GM23338 (cell line): ENCODE measurements at regions not wholly inside any gene's neighbourhood (a gene's known extent, or its start where the extent isn't known, plus 50 kb on each side); places are given as distances from the start of the nearest gene placed in this dataset.

Source experiments
- ATAC-seq: fragments of 200-7000 bp; cut with Tn5 transposase; 3 replicates; pipeline ENCODE4 v1.9.1; 2020
- DNase-seq: peaks from one replicate; pipeline ENCODE4 v3.0.0-alpha.2; 2015; ENCODE audit warnings: low spot score
- H2AFZ ChIP-seq: fragments of 200-600 bp; sonication (generic); 2 replicates; pipeline ENCODE4 v1.8.0; 2016; ENCODE audit warnings: antibody characterized with exemption, mild to moderate bottlenecking, moderate library complexity
- H3F3A ChIP-seq: fragments of 200-600 bp; sonication (generic); replicated peaks from 2 replicates; pipeline ENCODE4 v1.8.0; 2017; ENCODE audit warnings: antibody characterized with exemption, mixed run types, low read depth
- H3K27ac ChIP-seq: fragments of 200-600 bp; sonication (generic); 2 replicates; pipeline ENCODE4 v1.6.1; 2016; ENCODE audit warnings: low read depth
- H3K27me3 ChIP-seq: fragments of 200-600 bp; sonication (generic); 2 replicates; pipeline ENCODE4 v1.8.0; 2016; ENCODE audit warnings: mild to moderate bottlenecking, mixed run types, moderate library complexity; ENCODE audit not compliant: insufficient read depth
- H3K36me3 ChIP-seq: fragments of 200-600 bp; sonication (generic); 2 replicates; pipeline ENCODE4 v1.8.0; 2016; ENCODE audit warnings: mild to moderate bottlenecking; ENCODE audit not compliant: insufficient read depth
- H3K4me1 ChIP-seq: fragments of 200-600 bp; sonication (generic); 2 replicates; pipeline ENCODE4 v1.8.0; 2016; ENCODE audit warnings: mild to moderate bottlenecking, moderate library complexity; ENCODE audit not compliant: insufficient read depth
- H3K4me2 ChIP-seq: fragments of 200-600 bp; sonication (generic); 2 replicates; pipeline ENCODE4 v1.7.1; 2017; ENCODE audit warnings: mixed run types
- H3K4me3 ChIP-seq: fragments of 200-600 bp; sonication (generic); 2 replicates; pipeline ENCODE4 v1.6.1; 2016; ENCODE audit warnings: mixed run types
- H3K79me2 ChIP-seq: fragments of 200-600 bp; sonication (generic); replicated peaks from 2 replicates; pipeline ENCODE4 v1.8.0; 2017; ENCODE audit warnings: mild to moderate bottlenecking; ENCODE audit not compliant: insufficient read depth
- H3K9me2 ChIP-seq: fragments of 200-600 bp; sonication (generic); 2 replicates; pipeline ENCODE4 v1.8.0; 2017; ENCODE audit not compliant: insufficient read depth
- H4K20me1 ChIP-seq: fragments of 200-600 bp; sonication (generic); replicated peaks from 2 replicates; pipeline ENCODE4 v1.8.0; 2017; ENCODE audit warnings: mild to moderate bottlenecking; ENCODE audit not compliant: insufficient read depth
- H3K27ac Mint-ChIP-seq: 2 replicates; pipeline ENCODE4 v1.8.0; 2020; ENCODE audit warnings: inconsistent platforms, mild to moderate bottlenecking, moderate library complexity, mixed read lengths
- H3K27me3 Mint-ChIP-seq: 3 replicates; pipeline ENCODE4 v1.8.0; 2022; ENCODE audit warnings: low read depth, mild to moderate bottlenecking, moderate library complexity, mixed read lengths, inconsistent platforms; ENCODE audit not compliant: insufficient read depth, poor library complexity
- H3K36me3 Mint-ChIP-seq: 3 replicates; pipeline ENCODE4 v1.8.0; 2021; ENCODE audit warnings: low read depth, mild to moderate bottlenecking, inconsistent platforms, moderate library complexity, mixed read lengths
- H3K4me1 Mint-ChIP-seq: 3 replicates; pipeline ENCODE4 v1.8.0; 2020; ENCODE audit warnings: mild to moderate bottlenecking, inconsistent platforms, mixed read lengths
- H3K4me3 Mint-ChIP-seq: 3 replicates; pipeline ENCODE4 v1.8.0; 2021; ENCODE audit warnings: moderate library complexity, mild to moderate bottlenecking, inconsistent platforms, mixed read lengths
- H3K9me3 Mint-ChIP-seq: 3 replicates; pipeline ENCODE4 v1.8.0; 2020; ENCODE audit warnings: moderate library complexity, mild to moderate bottlenecking, inconsistent platforms, mixed read lengths
- CREB1 ChIP-seq: fragments of 250-450 bp; sonication (Bioruptor Pico); IDR thresholded peaks from 2 replicates; pipeline ENCODE4 v1.5.0; 2020; ENCODE audit warnings: low read depth, mild to moderate bottlenecking, moderate library complexity
- EZH2 ChIP-seq: fragments of 200-600 bp; sonication (generic); IDR thresholded peaks from one replicate; pipeline ENCODE4 v1.8.0; 2017; ENCODE audit warnings: antibody characterized with exemption, mild to moderate bottlenecking, low read depth; ENCODE audit not compliant: unreplicated experiment
- EZH2phosphoT487 ChIP-seq: fragments of 200-600 bp; sonication (generic); IDR thresholded peaks from one replicate; pipeline ENCODE4 v1.8.1; 2018; ENCODE audit warnings: antibody characterized with exemption; ENCODE audit not compliant: unreplicated experiment
- JUNB ChIP-seq: IDR thresholded peaks from one replicate; pipeline ENCODE4 v1.6.1; 2016; ENCODE audit warnings: antibody characterized with exemption; ENCODE audit not compliant: unreplicated experiment
- NANOG ChIP-seq: IDR thresholded peaks from 2 replicates; pipeline ENCODE4 v1.6.1; 2016; ENCODE audit warnings: antibody characterized with exemption, borderline replicate concordance
- POLR2AphosphoS5 ChIP-seq: IDR thresholded peaks from 2 replicates; pipeline ENCODE4 v1.6.1; 2016; ENCODE audit warnings: antibody characterized with exemption, low read depth
- STAT1 ChIP-seq: IDR thresholded peaks from one replicate; pipeline ENCODE4 v1.6.1; 2016; ENCODE audit warnings: antibody characterized with exemption; ENCODE audit not compliant: unreplicated experiment
- ZNF114 ChIP-seq: fragments of 250-450 bp; sonication (Bioruptor Pico); IDR thresholded peaks from 2 replicates; pipeline ENCODE4 v1.5.0; 2020; ENCODE audit warnings: mild to moderate bottlenecking, moderate library complexity
- ZNF331 ChIP-seq: fragments of 250-450 bp; sonication (Bioruptor Pico); IDR thresholded peaks from 2 replicates; pipeline ENCODE4 v1.5.0; 2020; ENCODE audit warnings: low read depth, mild to moderate bottlenecking, moderate library complexity
- TF ChIP-seq, protein P1 (sequence below): IDR thresholded peaks from one replicate; pipeline ENCODE4 v1.6.1; 2018; ENCODE audit warnings: antibody characterized with exemption; ENCODE audit not compliant: unreplicated experiment
- TF ChIP-seq, protein P2 (sequence below), 2 experiments: fragments of 200-600 bp in 1 of 2; sonication (generic) in 1 of 2; conservative IDR thresholded peaks; 2 replicates each; pipeline versions ENCODE4 v1.5.1 to v1.6.1; 2016 to 2017; ENCODE audit warnings: antibody characterized with exemption in 2 of 2, low read depth in 2 of 2, mild to moderate bottlenecking in 2 of 2, moderate library complexity in 1 of 2
- TF ChIP-seq, protein P3 (sequence below): IDR thresholded peaks from 2 replicates; pipeline ENCODE4 v1.6.1; 2016; ENCODE audit warnings: antibody characterized with exemption
- TF ChIP-seq, protein P4 (sequence below): fragments of 250-450 bp; sonication (Bioruptor Pico); IDR thresholded peaks from 2 replicates; pipeline ENCODE4 v1.5.0; 2020; ENCODE audit warnings: mild to moderate bottlenecking, moderate library complexity

DNA sequence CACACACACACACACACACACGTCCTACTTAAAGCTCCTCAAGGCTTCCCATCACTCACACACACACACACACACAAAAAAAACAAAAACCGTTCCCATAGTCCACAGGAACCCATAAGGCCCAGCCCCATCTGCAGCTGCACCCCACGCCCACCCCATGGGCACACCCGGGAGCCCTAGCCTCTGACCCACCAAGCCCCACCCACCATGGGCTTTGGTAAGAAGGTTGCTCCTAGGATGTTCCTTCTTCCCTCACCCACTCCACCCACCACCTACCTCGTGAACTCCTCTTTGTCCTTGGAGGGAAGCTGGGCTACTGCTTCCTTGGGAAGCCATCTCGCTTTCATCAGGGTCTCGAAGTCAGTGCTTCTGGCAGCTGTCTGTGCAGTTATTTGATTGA, 115.1 kb downstream of the TPRA1 start:
- Histone ChIP-seq H3F3A (no peaks in the 10 kb centered on the region), H3K27ac (no peak overlapping the region), H2AFZ (no peak overlapping the region), H3K4me1 (0 out of 2 replicates have a peak, but pooled peaks cover 6% of the 10 kb centered on the region), H3K27me3 (no peaks in the 10 kb centered on the region), H3K36me3 (no peaks in the 10 kb centered on the region), H3K9me2 (no peaks in the 10 kb centered on the region), H4K20me1 (no peaks in the 10 kb centered on the region), H3K4me2 (no peak overlapping the region), H3K4me3 (no peak overlapping the region), H3K79me2 (no peaks in the 10 kb centered on the region)
- no peak overlapping the region for H3K4me3 Mint-ChIP-seq
- H3K9me3 Mint-ChIP-seq: no peaks in the 10 kb centered on the region
- TF ChIP-seq EZH2phosphoT487 (no peak), STAT1 (no peak), JUNB (no peak), ZNF114 (CRISPR knock-in tag) (no peak), ZNF331 (no peak), CREB1 (no peak), NANOG (no peak), EZH2 (no peak), POLR2AphosphoS5 (no peak)
- TF ChIP-seq, protein P1, sequence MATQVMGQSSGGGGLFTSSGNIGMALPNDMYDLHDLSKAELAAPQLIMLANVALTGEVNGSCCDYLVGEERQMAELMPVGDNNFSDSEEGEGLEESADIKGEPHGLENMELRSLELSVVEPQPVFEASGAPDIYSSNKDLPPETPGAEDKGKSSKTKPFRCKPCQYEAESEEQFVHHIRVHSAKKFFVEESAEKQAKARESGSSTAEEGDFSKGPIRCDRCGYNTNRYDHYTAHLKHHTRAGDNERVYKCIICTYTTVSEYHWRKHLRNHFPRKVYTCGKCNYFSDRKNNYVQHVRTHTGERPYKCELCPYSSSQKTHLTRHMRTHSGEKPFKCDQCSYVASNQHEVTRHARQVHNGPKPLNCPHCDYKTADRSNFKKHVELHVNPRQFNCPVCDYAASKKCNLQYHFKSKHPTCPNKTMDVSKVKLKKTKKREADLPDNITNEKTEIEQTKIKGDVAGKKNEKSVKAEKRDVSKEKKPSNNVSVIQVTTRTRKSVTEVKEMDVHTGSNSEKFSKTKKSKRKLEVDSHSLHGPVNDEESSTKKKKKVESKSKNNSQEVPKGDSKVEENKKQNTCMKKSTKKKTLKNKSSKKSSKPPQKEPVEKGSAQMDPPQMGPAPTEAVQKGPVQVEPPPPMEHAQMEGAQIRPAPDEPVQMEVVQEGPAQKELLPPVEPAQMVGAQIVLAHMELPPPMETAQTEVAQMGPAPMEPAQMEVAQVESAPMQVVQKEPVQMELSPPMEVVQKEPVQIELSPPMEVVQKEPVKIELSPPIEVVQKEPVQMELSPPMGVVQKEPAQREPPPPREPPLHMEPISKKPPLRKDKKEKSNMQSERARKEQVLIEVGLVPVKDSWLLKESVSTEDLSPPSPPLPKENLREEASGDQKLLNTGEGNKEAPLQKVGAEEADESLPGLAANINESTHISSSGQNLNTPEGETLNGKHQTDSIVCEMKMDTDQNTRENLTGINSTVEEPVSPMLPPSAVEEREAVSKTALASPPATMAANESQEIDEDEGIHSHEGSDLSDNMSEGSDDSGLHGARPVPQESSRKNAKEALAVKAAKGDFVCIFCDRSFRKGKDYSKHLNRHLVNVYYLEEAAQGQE: no peak
- TF ChIP-seq, protein P2, sequence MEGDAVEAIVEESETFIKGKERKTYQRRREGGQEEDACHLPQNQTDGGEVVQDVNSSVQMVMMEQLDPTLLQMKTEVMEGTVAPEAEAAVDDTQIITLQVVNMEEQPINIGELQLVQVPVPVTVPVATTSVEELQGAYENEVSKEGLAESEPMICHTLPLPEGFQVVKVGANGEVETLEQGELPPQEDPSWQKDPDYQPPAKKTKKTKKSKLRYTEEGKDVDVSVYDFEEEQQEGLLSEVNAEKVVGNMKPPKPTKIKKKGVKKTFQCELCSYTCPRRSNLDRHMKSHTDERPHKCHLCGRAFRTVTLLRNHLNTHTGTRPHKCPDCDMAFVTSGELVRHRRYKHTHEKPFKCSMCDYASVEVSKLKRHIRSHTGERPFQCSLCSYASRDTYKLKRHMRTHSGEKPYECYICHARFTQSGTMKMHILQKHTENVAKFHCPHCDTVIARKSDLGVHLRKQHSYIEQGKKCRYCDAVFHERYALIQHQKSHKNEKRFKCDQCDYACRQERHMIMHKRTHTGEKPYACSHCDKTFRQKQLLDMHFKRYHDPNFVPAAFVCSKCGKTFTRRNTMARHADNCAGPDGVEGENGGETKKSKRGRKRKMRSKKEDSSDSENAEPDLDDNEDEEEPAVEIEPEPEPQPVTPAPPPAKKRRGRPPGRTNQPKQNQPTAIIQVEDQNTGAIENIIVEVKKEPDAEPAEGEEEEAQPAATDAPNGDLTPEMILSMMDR (conservative IDR thresholded peaks at IDR 0.05; ENCODE audit: low read depth in 2 of 2): no peak
- TF ChIP-seq, protein P3, sequence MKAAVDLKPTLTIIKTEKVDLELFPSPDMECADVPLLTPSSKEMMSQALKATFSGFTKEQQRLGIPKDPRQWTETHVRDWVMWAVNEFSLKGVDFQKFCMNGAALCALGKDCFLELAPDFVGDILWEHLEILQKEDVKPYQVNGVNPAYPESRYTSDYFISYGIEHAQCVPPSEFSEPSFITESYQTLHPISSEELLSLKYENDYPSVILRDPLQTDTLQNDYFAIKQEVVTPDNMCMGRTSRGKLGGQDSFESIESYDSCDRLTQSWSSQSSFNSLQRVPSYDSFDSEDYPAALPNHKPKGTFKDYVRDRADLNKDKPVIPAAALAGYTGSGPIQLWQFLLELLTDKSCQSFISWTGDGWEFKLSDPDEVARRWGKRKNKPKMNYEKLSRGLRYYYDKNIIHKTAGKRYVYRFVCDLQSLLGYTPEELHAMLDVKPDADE: no peak
- TF ChIP-seq, protein P4, sequence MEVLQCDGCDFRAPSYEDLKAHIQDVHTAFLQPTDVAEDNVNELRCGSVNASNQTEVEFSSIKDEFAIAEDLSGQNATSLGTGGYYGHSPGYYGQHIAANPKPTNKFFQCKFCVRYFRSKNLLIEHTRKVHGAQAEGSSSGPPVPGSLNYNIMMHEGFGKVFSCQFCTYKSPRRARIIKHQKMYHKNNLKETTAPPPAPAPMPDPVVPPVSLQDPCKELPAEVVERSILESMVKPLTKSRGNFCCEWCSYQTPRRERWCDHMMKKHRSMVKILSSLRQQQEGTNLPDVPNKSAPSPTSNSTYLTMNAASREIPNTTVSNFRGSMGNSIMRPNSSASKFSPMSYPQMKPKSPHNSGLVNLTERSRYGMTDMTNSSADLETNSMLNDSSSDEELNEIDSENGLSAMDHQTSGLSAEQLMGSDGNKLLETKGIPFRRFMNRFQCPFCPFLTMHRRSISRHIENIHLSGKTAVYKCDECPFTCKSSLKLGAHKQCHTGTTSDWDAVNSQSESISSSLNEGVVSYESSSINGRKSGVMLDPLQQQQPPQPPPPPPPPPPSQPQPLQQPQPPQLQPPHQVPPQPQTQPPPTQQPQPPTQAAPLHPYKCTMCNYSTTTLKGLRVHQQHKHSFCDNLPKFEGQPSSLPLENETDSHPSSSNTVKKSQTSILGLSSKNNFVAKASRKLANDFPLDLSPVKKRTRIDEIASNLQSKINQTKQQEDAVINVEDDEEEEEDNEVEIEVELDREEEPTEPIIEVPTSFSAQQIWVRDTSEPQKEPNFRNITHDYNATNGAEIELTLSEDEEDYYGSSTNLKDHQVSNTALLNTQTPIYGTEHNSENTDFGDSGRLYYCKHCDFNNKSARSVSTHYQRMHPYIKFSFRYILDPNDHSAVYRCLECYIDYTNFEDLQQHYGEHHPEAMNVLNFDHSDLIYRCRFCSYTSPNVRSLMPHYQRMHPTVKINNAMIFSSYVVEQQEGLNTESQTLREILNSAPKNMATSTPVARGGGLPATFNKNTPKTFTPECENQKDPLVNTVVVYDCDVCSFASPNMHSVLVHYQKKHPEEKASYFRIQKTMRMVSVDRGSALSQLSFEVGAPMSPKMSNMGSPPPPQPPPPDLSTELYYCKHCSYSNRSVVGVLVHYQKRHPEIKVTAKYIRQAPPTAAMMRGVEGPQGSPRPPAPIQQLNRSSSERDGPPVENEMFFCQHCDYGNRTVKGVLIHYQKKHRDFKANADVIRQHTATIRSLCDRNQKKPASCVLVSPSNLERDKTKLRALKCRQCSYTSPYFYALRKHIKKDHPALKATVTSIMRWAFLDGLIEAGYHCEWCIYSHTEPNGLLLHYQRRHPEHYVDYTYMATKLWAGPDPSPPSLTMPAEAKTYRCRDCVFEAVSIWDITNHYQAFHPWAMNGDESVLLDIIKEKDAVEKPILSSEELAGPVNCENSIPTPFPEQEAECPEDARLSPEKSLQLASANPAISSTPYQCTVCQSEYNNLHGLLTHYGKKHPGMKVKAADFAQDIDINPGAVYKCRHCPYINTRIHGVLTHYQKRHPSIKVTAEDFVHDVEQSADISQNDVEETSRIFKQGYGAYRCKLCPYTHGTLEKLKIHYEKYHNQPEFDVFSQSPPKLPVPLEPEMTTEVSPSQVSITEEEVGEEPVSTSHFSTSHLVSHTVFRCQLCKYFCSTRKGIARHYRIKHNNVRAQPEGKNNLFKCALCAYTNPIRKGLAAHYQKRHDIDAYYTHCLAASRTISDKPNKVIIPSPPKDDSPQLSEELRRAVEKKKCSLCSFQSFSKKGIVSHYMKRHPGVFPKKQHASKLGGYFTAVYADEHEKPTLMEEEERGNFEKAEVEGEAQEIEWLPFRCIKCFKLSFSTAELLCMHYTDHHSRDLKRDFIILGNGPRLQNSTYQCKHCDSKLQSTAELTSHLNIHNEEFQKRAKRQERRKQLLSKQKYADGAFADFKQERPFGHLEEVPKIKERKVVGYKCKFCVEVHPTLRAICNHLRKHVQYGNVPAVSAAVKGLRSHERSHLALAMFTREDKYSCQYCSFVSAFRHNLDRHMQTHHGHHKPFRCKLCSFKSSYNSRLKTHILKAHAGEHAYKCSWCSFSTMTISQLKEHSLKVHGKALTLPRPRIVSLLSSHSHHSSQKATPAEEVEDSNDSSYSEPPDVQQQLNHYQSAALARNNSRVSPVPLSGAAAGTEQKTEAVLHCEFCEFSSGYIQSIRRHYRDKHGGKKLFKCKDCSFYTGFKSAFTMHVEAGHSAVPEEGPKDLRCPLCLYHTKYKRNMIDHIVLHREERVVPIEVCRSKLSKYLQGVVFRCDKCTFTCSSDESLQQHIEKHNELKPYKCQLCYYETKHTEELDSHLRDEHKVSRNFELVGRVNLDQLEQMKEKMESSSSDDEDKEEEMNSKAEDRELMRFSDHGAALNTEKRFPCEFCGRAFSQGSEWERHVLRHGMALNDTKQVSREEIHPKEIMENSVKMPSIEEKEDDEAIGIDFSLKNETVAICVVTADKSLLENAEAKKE (CRISPR knock-in tag): no peak
- peaks cover 7% of the 10 kb centered on the region for H3K27me3 Mint-ChIP-seq
- H3K4me1 Mint-ChIP-seq: peaks cover 17% of the 10 kb centered on the region
- DNase-seq (no peak), ATAC-seq (no peak)
- no peaks in the 10 kb centered on the region for H3K36me3 Mint-ChIP-seq
- no peak overlapping the region for H3K27ac Mint-ChIP-seq
